NCI-H1694 (cell line): ENCODE measurements at regions not wholly inside any gene's neighbourhood (a gene's known extent, or its start where the extent isn't known, plus 50 kb on each side); places are given as distances from the start of the nearest gene placed in this dataset.

ENCODE experiments used
- DNase-seq: peaks from one replicate; lab custom pipeline; 2025; lab: John Stamatoyannopoulos, UW

DNA sequence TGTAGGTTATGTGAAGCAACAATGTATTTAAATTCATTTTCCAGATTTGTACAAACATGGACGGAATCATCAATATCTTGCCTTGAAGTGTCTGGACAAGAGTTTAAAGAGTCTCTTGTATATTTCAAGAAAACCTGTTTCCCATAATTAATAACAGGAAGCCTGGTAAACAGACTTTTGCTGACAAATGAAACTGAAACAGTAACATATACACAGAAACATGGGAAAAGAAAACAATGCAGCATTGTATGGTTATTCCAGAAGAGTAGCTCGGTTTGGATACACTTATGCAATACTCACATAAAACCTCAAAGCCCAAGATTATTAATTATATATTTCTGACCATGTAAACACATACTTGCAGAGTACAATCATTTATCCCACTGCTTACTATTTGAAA is 265.5 kb downstream of the PTPRC start:
- no peak for DNase-seq

DNA sequence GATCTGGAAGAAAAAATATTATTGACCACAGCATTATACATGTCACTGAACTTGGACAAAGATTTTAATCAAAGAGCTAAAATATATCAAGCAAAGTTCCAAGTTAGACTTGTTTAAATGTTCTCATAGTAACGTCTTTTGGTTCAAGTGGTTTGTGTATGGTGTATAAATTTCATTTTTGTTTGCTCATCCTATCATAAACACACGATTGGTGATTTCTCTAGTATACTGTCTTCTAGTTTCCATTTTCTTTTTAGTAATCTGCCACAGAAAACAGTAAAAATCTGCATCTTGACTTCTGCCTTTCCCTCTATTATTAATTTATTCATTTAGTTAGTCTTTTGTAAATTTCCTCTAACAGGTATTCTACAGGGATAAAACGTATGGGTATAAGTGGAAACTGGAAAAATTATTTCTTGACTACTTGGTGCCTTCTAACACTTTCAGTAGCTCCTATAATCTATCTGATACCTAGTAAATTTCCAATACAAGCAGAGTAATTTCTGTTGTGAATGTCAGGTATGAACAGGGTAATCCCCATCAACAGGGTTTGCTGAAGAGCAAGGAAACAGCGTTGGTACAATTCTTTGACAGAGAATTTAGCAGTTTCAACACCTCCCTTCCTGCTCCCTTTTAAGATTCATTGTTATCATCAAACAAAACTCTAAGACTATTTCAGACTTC is 268.0 kb downstream of the PTPRC start:
- DNase-seq, result no peak

DNA sequence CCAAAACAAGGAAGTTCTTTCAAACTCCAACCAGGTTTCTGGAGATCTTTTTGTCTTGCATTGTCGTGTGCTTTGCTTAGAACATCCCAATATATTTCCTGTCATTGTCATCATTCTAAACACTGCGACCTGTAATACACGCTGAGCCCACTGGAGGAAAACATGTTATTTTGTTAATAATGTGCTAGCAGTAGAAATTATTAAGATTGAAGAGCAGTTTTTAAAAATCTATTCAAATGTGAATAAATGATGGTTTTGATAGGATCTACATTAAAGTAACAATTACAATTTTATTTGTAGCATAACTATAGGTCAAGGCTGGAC is 268.5 kb downstream of the PTPRC start:
- DNase-seq, result no peak

DNA sequence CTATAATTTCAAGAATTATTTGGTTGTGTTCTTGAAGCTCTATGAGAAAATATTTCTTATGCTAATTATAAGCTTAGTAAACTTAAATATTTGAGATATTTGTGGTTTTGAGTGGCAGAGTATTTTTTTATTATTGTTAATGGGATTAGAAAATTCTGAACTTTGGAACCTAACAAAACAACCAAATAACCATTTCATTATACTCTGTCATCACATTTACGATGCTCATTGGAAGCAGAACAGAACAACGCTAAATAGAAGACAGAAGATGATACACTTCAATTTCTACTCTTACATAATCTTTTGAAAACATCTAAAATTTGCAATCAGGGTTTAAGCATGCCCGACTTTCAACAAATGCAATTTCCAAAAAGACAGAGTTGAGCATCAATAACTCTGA is 270.2 kb downstream of the PTPRC start:
- no peak for DNase-seq

DNA sequence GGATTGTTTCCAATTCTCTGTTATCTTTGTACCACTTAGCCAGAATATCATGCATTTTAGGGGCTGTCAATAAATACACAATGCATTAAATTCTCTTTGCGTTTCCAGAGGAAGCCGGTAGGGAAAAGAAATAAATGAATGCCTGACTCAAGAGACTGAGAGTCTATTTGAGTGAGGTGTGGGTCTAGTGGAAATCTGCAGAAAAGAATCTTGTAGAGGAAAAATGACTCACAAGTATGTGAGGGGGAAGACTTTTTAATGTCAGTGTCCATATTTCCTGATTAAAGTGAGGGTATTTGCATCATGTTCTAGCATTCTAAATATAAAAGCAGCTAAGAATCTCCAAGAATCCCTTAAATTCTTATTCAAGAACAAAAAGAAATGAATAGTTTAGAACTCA is 271.1 kb downstream of the PTPRC start:
- DNase-seq, result no peak

DNA sequence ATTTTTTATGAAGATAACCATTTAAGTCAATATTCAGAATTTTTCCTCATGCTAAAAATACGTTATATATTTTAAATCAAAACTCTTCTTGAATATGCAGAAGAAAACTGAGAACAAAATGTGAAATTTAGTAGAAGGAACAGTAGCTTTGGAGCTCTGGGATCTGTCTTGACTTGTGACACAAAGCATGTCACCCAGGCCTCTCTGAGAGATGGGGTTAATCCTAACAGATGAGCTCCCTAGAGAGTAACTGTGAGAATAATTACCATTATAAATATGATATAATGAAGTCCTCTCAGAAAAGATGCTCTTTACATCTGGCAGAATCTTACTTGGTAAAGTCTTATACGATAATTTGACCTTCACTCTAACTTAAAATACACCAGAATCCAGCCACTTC is 272.0 kb downstream of the PTPRC start:
- no peak for DNase-seq

DNA sequence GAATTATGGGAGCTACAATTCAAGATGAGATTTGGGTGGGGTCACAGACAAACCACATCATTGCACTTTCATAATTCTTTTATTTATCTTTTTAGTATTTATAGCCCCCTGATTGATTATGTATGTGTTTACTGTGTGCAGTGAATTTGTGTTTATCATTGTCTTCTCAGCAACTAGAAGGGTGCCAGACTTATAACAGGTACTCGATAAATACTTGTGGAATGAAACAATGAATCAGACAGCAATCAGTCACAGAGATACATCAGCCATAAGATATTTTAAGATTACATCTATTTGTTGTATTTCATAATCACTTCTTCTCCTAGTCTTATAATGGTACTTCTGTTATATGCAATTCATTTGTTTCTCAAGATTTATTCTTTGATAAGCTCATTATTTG is 273.2 kb downstream of the PTPRC start:
- no peak for DNase-seq

DNA sequence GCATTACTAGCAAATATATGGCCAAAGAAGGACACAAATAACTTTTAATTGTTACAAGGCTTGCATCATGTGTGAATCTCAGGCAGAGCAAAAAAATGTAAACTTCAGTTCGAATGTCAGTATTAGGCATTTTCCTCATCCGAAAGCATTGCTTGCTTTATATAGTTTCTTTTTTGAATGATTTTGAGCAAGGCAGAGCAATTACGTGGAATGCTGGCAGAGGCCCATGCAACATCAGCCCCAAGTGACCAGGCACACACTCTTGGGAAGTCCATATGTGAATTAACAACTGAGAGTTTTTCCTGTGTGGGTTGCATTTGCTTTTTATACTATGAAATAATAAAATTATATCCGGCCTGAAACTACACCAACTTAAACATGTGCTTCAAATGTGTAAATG is 274.8 kb downstream of the PTPRC start:
- DNase-seq, result no peak

DNA sequence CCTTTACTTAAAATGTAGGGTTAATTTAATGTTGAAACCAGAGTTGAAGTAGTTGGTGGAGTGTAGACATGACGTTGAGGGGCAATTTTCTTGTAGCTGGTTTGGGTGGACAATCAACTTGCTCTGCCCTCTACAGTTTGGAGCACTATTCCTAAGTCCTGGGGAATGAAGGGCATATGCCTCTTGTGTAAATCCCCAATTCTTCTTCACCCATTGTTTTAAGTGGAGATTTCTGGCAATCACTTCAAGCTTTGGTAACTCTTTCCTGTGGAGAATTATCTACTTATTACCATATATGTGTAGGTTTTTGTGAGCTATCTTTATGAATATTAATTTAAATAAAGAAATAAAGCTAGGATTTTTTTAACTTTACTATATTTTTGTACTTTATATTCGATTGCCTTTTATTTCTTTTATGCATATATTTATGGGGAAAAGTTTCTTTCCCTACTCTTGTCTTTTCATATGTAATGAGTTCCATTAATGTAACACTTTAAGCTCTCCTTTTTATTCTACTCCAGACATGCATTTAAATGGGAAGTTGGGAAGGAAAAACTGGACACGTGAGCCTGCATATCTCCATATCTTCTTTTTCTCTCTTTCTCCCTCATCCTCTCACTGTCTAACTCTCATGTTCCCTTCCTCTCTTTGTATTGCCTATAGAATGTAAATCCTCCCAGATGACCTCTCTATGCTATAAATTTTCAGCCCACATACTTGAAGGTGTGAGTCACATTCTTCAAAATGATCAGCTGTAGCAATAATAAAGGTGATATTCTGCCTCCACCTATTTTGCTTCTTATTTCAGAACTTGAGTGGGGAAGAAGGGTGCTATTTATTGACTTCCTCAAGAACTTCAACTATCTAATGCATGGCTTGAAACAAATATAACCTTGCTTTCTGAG is 276.7 kb downstream of the PTPRC start:
- no peak for DNase-seq

DNA sequence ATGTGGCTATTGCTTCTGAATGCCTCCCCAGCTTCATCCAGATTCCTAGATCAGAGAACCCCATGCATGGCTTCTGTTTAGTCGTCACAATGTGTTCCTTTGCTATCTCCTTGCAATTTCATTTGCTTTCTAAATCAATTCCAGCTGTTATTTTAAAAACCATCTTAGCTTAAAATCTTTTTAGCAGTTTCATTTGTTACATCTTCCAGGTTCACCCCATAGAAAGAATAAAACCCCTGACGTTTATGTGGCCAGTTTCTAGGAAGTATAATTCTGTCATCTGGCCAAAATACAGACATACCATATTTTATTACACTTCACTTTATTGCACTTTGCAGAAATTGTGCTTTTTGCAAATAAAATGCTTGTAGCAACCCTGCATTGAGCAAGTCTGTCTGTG is 278.4 kb downstream of the PTPRC start:
- DNase-seq, result no peak

DNA sequence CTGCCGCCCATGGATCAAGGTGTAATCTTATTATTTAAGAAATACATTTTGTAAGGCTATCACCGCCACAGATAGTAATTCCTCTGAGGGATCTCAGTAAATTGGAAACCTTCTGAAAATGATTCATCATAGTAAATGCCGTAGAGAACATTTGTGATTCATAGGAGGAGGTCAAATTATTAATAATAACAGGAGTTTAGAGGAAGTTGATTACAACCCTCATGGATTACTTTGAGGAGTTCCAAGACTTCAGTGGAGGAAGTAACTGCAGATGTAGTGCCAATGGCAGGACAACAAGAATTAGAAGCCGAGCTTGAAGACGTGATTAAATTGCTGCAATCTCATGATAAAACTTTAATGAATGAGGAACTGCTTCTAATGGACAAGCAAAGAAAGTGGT is 280.1 kb downstream of the PTPRC start:
- DNase-seq, result no peak

DNA sequence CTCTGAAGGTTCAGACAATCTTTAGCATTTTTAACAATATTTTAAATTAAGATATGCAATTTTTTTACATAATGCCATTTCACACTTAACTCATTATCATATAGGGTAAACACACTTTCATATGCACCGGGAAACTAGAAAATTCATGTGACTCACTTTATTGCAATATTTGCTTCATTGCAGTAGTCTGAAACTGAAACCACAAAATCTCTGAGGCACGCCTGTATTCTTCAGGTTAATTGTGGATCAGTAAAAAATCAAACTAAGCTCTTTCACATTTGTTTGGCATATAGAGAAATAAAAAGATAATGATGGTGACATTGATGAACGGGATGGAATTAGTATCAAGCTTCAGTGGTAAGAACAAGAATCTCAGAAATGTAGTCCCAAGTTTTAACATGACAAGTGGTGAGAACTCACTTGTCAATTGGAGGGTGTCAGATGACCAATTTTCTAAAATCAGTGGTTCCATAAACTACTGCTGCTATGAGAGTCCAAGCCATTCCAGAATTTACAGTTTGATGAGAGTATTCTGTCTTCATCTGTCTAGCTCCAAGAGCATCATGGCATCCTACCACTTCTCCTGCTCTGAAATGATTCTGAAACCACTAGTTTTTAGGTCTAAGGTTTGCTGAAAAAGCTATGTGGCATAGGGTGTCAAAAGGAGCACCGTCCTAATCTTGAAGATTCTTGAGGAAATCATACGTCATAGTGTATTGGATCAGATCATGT is 281.0 kb downstream of the PTPRC start:
- no peak for DNase-seq

DNA sequence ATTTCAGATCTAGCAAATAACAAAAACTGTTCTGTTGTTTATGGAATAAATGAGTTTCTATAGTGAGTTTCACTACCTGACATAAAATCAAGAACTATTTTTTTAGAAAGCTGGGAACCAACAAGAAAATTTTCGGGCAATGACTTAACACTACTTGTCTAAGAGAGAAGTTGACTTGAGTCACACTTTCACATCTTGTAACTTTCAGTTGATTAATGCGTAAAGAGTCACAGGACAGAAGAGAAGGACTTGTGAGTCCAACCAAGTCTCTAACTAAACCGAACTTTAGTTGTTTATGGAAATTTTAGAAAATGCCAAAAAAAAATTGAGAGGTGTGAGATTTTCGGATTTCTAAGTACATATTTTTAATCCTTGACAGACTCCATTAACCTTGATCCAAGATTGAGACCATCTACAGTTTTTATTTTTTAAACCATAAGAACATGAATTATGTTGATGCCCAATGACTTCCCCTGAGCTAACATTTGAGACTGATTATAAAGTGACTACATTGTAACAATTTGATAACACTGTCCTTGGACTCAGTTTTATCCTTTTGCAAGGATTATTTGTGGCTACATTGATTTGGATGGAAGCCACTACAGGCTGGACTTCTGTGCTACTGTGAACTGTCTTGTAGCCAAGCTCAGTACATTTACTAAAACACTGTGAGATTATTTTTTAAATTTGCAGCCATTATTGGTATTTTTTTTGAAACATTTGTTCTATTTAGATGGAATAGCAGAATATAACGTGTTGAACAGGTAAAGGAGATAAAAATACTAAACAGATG is 284.0 kb downstream of the PTPRC start:
- no peak for DNase-seq

DNA sequence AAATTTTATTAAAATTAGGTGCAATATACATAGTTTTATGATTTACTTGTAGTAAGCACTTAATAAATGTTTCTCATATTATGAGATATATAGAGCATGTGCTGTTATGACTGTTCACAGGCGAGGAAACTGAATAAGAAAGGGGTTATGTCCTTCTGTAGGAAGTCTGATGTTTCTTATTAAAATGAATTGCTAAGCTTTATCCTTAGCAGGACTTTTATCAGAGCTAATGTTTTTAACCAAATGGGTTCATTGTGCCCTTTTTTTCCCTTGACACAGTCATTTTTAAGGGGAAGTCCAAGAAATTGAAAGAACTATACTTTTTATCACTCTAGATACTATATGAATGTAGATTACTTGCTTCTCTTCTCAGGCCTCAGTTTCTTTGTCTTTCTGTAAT is 285.2 kb downstream of the PTPRC start:
- DNase-seq, result no peak

DNA sequence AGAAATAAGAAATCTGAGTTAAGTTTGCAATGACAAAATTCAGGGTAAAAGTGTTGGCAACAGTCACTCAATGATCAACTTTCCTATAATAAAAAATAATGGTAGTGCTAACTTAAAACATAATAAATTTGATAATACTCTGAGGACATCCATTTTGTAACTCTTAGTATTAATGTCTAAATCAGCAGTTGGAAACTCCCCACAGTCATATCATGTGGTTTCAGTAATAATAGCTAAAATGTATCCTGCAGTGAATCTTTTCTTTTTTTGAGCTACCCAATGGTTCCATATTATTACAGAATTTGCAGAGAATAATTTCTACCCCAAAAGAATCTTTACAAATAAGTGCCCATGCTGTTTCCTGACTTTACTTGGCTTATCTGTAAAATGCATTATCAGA is 286.7 kb downstream of the PTPRC start:
- no peak for DNase-seq

DNA sequence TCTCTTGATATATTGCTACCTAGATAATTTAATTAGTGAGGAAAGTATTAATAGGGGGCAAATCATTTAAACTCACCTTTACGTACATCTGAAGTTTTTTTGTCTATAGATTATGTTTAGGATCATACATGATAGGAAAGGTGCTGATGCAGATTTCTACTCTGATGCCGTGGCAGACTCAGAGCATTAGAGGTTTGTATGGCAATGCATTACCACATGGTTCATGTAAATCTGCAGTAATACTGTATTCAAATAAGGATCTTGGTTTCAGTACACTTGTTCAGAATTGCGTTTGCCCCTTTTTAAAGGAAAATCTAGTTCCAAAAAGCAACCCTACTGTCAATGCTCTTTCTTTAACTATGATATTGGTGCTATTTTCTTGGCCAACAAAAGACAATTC is 288.3 kb downstream of the PTPRC start:
- no peak for DNase-seq

DNA sequence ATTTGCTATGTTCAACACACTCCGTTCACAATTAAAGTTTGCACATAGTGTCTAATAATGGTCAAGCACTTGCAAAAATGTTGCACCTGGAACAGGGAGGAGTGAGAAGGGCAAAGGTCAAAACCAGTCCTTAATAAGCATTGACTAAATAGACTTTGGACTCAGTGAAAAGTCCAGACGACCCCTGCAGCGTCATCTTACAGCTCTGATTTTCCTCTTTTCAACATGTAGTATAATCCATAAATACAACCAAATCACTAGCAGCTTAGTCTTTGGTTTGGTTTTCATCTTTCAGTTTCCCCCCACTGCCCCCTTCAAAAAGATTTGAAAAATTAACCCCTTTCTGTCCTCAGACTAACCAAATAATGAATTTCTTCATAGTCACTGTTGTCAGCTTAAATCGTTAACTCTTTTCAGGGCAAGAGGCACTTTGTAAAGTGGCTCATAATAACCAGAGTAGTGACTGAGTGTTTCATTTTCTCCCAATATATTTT is 290.3 kb downstream of the PTPRC start:
- no peak for DNase-seq

DNA sequence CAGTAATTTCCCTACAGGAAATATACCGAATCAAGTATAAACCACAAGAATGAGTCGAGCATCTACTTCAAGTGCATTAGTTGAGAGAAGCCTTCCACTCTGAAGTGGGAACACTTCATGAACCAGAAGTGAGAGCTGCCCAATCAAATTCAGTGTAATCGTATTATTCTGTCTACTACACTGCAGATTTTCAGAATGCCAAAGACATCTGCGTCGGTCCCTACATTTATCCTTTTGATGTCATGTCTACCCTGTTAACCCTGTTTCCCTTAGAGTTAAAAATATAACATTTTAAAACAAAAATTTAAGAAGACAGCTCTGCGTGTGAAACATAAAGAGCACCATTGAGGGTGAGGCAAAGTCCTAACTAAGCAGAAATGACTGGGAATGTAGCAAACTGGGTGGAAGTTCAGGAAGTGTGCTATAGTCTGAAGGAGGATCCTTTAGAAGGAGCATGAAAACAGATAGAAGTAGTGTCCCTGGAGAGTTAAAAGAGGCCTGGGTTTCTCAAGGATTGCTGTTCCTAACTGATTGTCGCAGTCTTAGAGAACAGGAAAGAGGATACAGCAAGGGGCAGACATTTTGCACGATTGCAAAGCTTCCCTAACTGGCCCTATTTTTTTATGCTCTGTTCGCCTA is 291.2 kb downstream of the PTPRC start:
- no peak for DNase-seq

DNA sequence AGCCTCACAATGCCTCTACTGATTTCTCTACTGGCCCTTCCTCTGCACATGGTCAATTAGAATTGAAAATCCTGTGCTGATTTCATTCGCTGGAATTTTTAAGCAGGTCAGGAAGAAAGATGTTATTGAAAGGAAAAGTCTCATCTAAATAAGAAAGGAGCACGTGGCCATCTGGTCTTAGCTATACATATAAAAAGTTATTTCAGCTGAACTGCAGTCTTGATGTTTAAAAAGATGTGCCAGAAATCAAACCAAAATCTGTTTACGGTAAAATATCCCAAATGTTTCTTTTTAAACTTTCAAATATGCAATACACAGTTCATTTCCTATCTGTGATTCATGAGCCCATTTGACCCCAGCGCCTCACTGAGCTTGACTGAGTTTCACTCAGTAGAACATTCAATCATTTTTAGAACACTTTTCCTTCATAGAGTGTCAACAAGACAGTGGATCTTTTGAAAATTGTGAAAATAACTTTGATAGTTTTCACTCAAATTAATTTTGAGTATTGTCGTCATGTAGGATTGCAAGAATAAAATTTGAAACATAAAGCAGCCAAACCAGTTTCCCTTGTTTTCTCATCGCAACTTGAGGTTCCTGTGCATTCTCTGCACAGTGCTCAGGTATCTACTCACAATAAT is 293.6 kb downstream of the PTPRC start:
- no peak for DNase-seq

DNA sequence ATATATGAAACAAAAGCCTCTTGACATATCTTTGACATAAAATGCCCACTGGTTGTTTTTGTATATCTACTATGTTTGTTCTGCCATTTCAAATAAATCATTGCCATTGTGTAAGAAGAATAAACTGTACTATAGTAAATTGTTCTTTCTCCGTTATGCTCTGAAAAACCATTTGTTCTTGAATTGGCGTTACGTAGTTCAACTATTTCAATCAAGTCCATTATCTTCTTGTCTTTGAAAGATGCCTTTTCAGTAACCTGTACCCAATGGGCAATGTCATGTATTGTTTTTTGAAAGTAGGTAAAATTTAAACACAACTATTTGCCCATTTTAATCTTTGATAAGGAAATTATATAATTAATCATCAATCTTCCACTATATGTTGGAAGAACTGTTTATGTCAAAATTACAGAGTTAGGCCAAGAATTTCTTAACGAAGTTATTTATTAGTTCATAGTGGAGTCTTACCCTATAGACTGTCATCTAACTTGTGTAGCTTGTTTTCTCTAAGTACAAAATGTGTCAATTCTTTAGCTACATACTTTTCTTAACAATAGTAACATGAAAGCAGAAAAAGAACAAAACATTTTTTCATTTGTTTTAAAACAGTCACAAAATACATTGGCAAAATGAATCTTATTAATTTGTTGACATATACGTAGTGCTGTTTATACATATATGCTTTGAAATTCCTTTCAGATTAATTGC is 294.8 kb downstream of the PTPRC start:
- no peak for DNase-seq
